HCT116 (cell line): ENCODE measurements at regions not wholly inside any gene's neighbourhood (a gene's known extent, or its start where the extent isn't known, plus 50 kb on each side); places are given as distances from the start of the nearest gene placed in this dataset.

Experiments used
- FOSL1 ChIP-seq: IDR thresholded peaks from 2 replicates; pipeline ENCODE4 v1.6.1; 2012; ENCODE audit warnings: low read depth
- TF ChIP-seq, protein P1 (sequence below), 3 experiments: fragments of 200-600 bp in 1 of 3; sonication (generic) in 1 of 3; IDR thresholded peaks in 2 of 3; conservative IDR thresholded peaks in 1 of 3; 2 replicates each; pipeline ENCODE4 v1.5.1; 2012 to 2017; ENCODE audit warnings: low read depth in 2 of 3, low read length in 2 of 3, antibody characterized with exemption in 1 of 3, borderline replicate concordance in 1 of 3, control low read depth in 1 of 3, mild to moderate bottlenecking in 1 of 3, mixed read lengths in 1 of 3, mixed run types in 1 of 3, moderate library complexity in 1 of 3; ENCODE audit not compliant: insufficient read depth in 1 of 3

- no peak for TF ChIP-seq FOSL1
- TF ChIP-seq, protein P1, sequence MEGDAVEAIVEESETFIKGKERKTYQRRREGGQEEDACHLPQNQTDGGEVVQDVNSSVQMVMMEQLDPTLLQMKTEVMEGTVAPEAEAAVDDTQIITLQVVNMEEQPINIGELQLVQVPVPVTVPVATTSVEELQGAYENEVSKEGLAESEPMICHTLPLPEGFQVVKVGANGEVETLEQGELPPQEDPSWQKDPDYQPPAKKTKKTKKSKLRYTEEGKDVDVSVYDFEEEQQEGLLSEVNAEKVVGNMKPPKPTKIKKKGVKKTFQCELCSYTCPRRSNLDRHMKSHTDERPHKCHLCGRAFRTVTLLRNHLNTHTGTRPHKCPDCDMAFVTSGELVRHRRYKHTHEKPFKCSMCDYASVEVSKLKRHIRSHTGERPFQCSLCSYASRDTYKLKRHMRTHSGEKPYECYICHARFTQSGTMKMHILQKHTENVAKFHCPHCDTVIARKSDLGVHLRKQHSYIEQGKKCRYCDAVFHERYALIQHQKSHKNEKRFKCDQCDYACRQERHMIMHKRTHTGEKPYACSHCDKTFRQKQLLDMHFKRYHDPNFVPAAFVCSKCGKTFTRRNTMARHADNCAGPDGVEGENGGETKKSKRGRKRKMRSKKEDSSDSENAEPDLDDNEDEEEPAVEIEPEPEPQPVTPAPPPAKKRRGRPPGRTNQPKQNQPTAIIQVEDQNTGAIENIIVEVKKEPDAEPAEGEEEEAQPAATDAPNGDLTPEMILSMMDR (IDR thresholded peaks at IDR 0.05 in 2 of 3, conservative IDR thresholded peaks at IDR 0.05 in 1 of 3; ENCODE audit: borderline replicate concordance in 1 of 3, insufficient read depth in 1 of 3, low read depth in 2 of 3, low read length in 2 of 3), result no peak
Observed at GRCh38 chr6:125671323-125671722, 78.1 kb upstream of the HEY2 start.
